ENCODE measurements at regions not wholly inside any gene's neighbourhood (a gene's known extent, or its start where the extent isn't known, plus 50 kb on each side); places are given as distances from the start of the nearest gene placed in this dataset.

GRCh38 chr4:161208564-161208963, 955.2 kb downstream of the FSTL5 start:
- no peaks in the 10 kb centered on the region for H3K4me1 ChIP-seq
- H3K9me3 ChIP-seq = no peaks in the 10 kb centered on the region
- no peak overlapping the region for H3K4me3 ChIP-seq
- intact Hi-C loops (cut with DNase I) = no loop called here
- 48 to 65% methylated on average over 1 of the region's 1 CpG for WGBS, 2 donors
- no peak overlapping the region for H3K27ac ChIP-seq
- no peak for FAIRE-seq
- no peak for ATAC-seq
- H3K27me3 ChIP-seq = no peaks in the 10 kb centered on the region
- no peaks in the 10 kb centered on the region for H3K36me3 ChIP-seq
- TF ChIP-seq CTCF (IDR thresholded peaks at IDR 0.05) = no peak
- no peak for DNase-seq

- Histone ChIP-seq H3K4me1 (no peaks in the 10 kb centered on the region), H3K4me3 (no peak overlapping the region), H3K9me3 (no peaks in the 10 kb centered on the region), H3K36me3 (no peaks in the 10 kb centered on the region), H3K27me3 (no peaks in the 10 kb centered on the region), H3K27ac (no peak overlapping the region)
- intact Hi-C loops (cut with DNase I) = no loop called here
- WGBS, 2 donors = 80 to 84% methylated on average over 2 of the region's 2 CpGs
- no peak for TF ChIP-seq CTCF (IDR thresholded peaks at IDR 0.05)
- no peak for ATAC-seq
- DNase-seq = no peak
- FAIRE-seq = no peak
Observed at GRCh38 chr4:161206528-161207080, 957.2 kb downstream of the FSTL5 start.

- H3K4me3 ChIP-seq = no peak overlapping the region
- intact Hi-C loops (cut with DNase I) = no loop called here
- no peaks in the 10 kb centered on the region for H3K4me1 ChIP-seq
- ATAC-seq (no peak), DNase-seq (no peak), FAIRE-seq (no peak)
- no peaks in the 10 kb centered on the region for H3K36me3 ChIP-seq
- TF ChIP-seq CTCF (IDR thresholded peaks at IDR 0.05) = no peak
- H3K27ac ChIP-seq = no peak overlapping the region
- 82 to 94% methylated on average over 3 of the region's 3 CpGs for WGBS, 2 donors
- H3K9me3 ChIP-seq = no peaks in the 10 kb centered on the region
- no peaks in the 10 kb centered on the region for H3K27me3 ChIP-seq
Observed at GRCh38 chr4:161203865-161204264, 959.9 kb downstream of the FSTL5 start.

- no peak for FAIRE-seq
- Histone ChIP-seq H3K9me3 (no peaks in the 10 kb centered on the region), H3K27ac (no peak overlapping the region), H3K4me1 (no peaks in the 10 kb centered on the region), H3K4me3 (no peak overlapping the region), H3K36me3 (no peaks in the 10 kb centered on the region), H3K27me3 (no peaks in the 10 kb centered on the region)
- intact Hi-C loops (cut with DNase I) = no loop called here
- DNase-seq = no peak
- TF ChIP-seq CTCF (IDR thresholded peaks at IDR 0.05) = no peak
- ATAC-seq = no peak
- 91 to 97% methylated on average over 2 of the region's 2 CpGs for WGBS, 2 donors
Observed at GRCh38 chr4:161197912-161198311, 965.9 kb downstream of the FSTL5 start.

- Histone ChIP-seq H3K4me3 (no peak overlapping the region), H3K27ac (no peak overlapping the region), H3K36me3 (no peaks in the 10 kb centered on the region), H3K27me3 (no peaks in the 10 kb centered on the region), H3K4me1 (no peaks in the 10 kb centered on the region), H3K9me3 (no peaks in the 10 kb centered on the region)
- DNase-seq = no peak
- intact Hi-C loops (cut with DNase I) = no loop called here
- 63 to 72% methylated on average over 4 of the region's 4 CpGs for WGBS, 2 donors
- FAIRE-seq = no peak
- TF ChIP-seq CTCF (IDR thresholded peaks at IDR 0.05) = no peak
- ATAC-seq = no peak
Observed at GRCh38 chr4:161197474-161197873, 966.3 kb downstream of the FSTL5 start.

Measured in pancreas (tissue), 10 donors.